ENCODE measurements at regions not wholly inside any gene's neighbourhood (a gene's known extent, or its start where the extent isn't known, plus 50 kb on each side); places are given as distances from the start of the nearest gene placed in this dataset.
A peak's percentile ranks its signal among the peaks of the same experiment; 100 is the strongest.
"Not testable (repeated sequence)": the region's sequence is repeated elsewhere in the genome, so short reads cannot be mapped to it uniquely, and the experiment has no call there.

DNA sequence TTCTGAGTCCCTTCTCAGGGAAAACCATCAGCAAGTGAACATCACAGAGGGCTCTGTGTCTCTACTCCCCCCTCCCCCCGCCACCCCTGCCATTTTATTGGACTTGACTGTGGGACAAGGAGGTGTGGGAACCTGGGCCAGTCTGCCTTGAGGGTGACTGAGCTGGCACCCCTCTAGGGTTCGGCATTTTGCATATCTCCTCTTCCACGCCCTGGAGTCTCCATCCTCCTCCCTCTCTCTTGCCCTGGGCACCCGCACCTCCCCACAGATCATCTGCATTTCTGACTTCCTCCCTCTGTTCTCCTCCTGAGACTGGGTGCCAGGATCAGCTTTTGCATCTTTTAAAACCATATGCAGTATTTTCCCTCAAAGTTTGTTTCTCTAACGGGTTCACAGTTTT is 107.1 kb upstream of the ERRFI1 start:
- H3K4me1 ChIP-seq (ENCODE audit: control insufficient read depth in 2 of 2, insufficient read depth in 2 of 2, low read length in 1 of 2) = peaks cover 0 to 3% of the 10 kb centered on the region in 2 donors
- H3K27me3 ChIP-seq (ENCODE audit: control insufficient read depth in 1 of 2, insufficient read depth in 2 of 2, low read length in 2 of 2) = no peaks in the 10 kb centered on the region
- H3K4me3 ChIP-seq (ENCODE audit: low read depth in 1 of 2, low read length in 2 of 2) = no peak overlapping the region
- WGBS, 2 donors = 31 to 57% methylated on average over 5 of the region's 5 CpGs
- peak overlapping the region; percentile 69 to 79 for H3K27ac ChIP-seq (ENCODE audit: low read depth in 2 of 2, low read length in 1 of 2)
- H3K9me3 ChIP-seq (ENCODE audit: control insufficient read depth in 2 of 2, insufficient read depth in 1 of 2, low read depth in 1 of 2, low read length in 1 of 2) = no peaks in the 10 kb centered on the region
- no peaks in the 10 kb centered on the region for H3K36me3 ChIP-seq (ENCODE audit: control insufficient read depth in 2 of 2, insufficient read depth in 2 of 2, low read length in 1 of 2)

DNA sequence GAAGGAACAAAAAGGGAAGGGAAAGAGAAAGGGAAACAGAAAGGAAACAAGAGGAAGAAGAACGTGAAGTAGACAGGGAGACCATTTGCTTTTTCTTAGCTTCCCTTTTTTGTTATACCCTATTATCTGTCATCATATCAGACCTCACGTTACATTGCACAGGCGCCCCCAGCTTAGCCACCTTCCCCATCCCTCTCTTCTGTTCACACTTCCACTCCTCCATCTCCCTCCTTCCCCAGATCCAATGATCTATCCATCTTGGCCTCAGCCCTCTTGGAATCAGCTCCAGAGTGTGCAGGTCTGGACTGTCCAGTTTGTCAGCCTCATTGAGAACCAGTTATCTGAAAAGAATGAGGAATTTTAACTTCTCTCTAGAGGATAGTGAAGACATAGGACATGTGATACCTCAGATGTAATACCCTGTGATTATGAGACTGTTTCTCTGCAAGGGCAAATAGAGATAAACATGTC is 101.1 kb upstream of the ERRFI1 start:
- H3K4me3 ChIP-seq (ENCODE audit: low read depth in 1 of 2, low read length in 2 of 2) = no peak overlapping the region
- H3K4me1 ChIP-seq (ENCODE audit: control insufficient read depth in 2 of 2, insufficient read depth in 2 of 2, low read length in 1 of 2) = no peaks in the 10 kb centered on the region
- H3K9me3 ChIP-seq (ENCODE audit: control insufficient read depth in 2 of 2, insufficient read depth in 1 of 2, low read depth in 1 of 2, low read length in 1 of 2) = peaks cover 0 to 5% of the 10 kb centered on the region in 2 donors
- H3K27me3 ChIP-seq (ENCODE audit: control insufficient read depth in 1 of 2, insufficient read depth in 2 of 2, low read length in 2 of 2) = no peaks in the 10 kb centered on the region
- 71 to 78% methylated on average over 3 of the region's 3 CpGs for WGBS, 2 donors
- H3K36me3 ChIP-seq (ENCODE audit: control insufficient read depth in 2 of 2, insufficient read depth in 2 of 2, low read length in 1 of 2) = no peaks in the 10 kb centered on the region
- peak overlapping the region in 1 of 2 donors; percentile 6 for H3K27ac ChIP-seq (ENCODE audit: low read depth in 2 of 2, low read length in 1 of 2)

DNA sequence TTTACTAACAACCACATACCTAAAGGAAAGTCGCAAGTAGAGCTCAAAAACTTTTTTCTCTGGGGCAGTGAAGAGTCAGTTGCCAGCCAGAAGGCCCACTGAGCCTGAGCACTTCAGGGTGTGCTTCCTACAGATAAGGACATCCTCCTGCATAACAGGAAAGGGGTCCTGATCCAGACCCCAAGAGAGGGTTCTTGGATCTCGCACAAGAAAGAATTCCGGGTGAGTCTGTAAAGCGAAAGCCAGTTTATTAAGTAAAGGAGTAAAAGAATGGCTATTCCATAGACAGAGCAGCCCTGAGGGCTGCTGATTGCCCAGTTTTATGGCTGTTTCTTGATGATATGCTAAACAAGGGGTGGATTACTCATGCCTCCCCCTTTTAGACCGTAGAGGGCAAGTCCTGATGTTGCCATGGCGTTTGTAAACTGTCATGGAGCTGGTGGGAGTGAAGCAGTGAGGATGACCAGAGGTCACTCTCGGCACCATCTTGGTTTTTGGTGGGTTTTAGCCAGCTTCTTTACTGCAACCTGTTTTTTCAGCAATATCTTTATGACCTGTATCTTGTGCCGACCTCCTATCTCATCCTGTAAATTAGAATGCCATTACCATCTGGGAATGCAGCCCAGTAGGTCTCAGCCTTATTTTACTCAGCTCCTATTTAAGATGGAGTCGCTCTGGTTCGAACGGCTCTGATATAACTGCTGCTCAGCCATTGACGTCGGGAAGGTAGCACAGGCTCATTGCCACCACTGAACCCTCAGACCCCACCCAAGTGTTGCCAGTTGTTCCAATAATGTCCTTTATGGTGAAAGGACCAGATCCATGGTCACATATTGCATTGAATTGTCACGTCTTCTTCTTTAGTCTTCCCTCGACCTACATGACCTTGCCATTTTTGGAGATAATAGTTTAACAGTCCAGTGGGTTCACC is 96.6 kb upstream of the ERRFI1 start:
- Histone ChIP-seq H3K36me3 (ENCODE audit: control insufficient read depth in 2 of 2, insufficient read depth in 2 of 2, low read length in 1 of 2) (no peaks in the 10 kb centered on the region), H3K4me1 (ENCODE audit: control insufficient read depth in 2 of 2, insufficient read depth in 2 of 2, low read length in 1 of 2) (peaks cover 4% of the 10 kb centered on the region in 2 donors), H3K27me3 (ENCODE audit: control insufficient read depth in 1 of 2, insufficient read depth in 2 of 2, low read length in 2 of 2) (no peaks in the 10 kb centered on the region), H3K27ac (ENCODE audit: low read depth in 2 of 2, low read length in 1 of 2) (peak overlapping the region; percentile 73 to 94), H3K4me3 (ENCODE audit: low read depth in 1 of 2, low read length in 2 of 2) (no peak overlapping the region), H3K9me3 (ENCODE audit: control insufficient read depth in 2 of 2, insufficient read depth in 1 of 2, low read depth in 1 of 2, low read length in 1 of 2) (peaks cover 0 to 5% of the 10 kb centered on the region in 2 donors)
- 81 to 86% methylated on average over 15 of the region's 15 CpGs for WGBS, 2 donors

DNA sequence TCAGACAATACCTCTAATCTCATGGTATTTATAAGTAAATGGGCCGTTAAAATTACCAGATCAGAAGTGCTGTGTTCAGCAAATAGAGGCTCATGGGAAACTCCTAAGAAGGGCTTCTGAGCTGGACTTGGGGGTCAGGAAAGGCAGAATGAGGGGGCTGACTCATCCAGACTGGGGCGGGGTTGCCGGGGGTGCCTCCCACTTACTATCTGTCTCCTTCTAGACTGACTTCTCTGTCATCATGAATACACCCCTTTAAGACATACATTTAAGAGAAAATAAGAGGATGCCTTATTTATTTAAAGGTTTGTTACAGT is 96.0 kb upstream of the ERRFI1 start:
- Histone ChIP-seq H3K9me3 (ENCODE audit: control insufficient read depth in 2 of 2, insufficient read depth in 1 of 2, low read depth in 1 of 2, low read length in 1 of 2) (peaks cover 0 to 5% of the 10 kb centered on the region in 2 donors), H3K4me1 (ENCODE audit: control insufficient read depth in 2 of 2, insufficient read depth in 2 of 2, low read length in 1 of 2) (peaks cover 4% of the 10 kb centered on the region in 2 donors), H3K27ac (ENCODE audit: low read depth in 2 of 2, low read length in 1 of 2) (peak overlapping the region; percentile 73 to 94), H3K27me3 (ENCODE audit: control insufficient read depth in 1 of 2, insufficient read depth in 2 of 2, low read length in 2 of 2) (no peaks in the 10 kb centered on the region), H3K4me3 (ENCODE audit: low read depth in 1 of 2, low read length in 2 of 2) (no peak overlapping the region), H3K36me3 (ENCODE audit: control insufficient read depth in 2 of 2, insufficient read depth in 2 of 2, low read length in 1 of 2) (no peaks in the 10 kb centered on the region)
- WGBS, 2 donors = 65 to 83% methylated on average over 3 of the region's 3 CpGs

- H3K27ac ChIP-seq (ENCODE audit: low read depth in 2 of 2, low read length in 1 of 2) = peak overlapping the region; percentile 73 to 94
- 39 to 42% methylated on average over 18 of the region's 18 CpGs for WGBS, 2 donors
- H3K4me3 ChIP-seq (ENCODE audit: low read depth in 1 of 2, low read length in 2 of 2) = peak overlapping the region in 1 of 2 donors; percentile 15
- H3K36me3 ChIP-seq (ENCODE audit: control insufficient read depth in 2 of 2, insufficient read depth in 2 of 2, low read length in 1 of 2) = no peaks in the 10 kb centered on the region
- peaks cover 0 to 5% of the 10 kb centered on the region in 2 donors for H3K9me3 ChIP-seq (ENCODE audit: control insufficient read depth in 2 of 2, insufficient read depth in 1 of 2, low read depth in 1 of 2, low read length in 1 of 2)
- H3K4me1 ChIP-seq (ENCODE audit: control insufficient read depth in 2 of 2, insufficient read depth in 2 of 2, low read length in 1 of 2) = peaks cover 4 to 5% of the 10 kb centered on the region in 2 donors
- no peaks in the 10 kb centered on the region for H3K27me3 ChIP-seq (ENCODE audit: control insufficient read depth in 1 of 2, insufficient read depth in 2 of 2, low read length in 2 of 2)
Observed at GRCh38 chr1:8121261-8122159, 95.4 kb upstream of the ERRFI1 start.

DNA sequence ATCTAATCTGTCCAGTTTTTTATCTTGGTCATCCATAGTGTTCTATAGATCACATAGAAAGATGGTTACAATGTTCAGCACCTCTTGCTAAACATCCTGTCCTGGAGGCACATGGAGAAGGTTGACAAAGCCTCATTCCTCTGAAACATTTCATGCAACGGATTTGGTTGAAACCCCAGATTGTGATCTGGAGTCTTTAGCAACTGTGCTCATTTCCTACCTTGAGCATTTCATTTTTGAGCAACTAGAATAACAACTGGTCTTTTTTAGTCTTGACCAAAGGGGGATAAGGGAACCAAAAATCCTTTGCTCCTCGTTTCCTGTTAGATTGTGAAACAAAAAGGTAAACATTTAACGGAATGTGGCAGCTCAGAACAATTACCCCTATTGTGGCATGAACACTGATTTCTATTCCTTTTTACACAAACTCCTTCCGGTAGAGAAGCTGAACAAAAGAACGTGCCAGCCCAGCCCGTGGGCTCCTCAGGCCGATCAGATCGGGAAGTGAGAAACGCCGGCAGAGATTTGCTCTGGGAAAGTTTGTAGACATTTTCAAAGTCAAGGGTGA is 94.7 kb upstream of the ERRFI1 start:
- peak overlapping the region in 1 of 2 donors; percentile 15 for H3K4me3 ChIP-seq (ENCODE audit: low read depth in 1 of 2, low read length in 2 of 2)
- WGBS, 2 donors = 8 to 11% methylated on average over 10 of the region's 10 CpGs
- H3K27ac ChIP-seq (ENCODE audit: low read depth in 2 of 2, low read length in 1 of 2) = peak overlapping the region; percentile 73 to 94
- no peaks in the 10 kb centered on the region for H3K36me3 ChIP-seq (ENCODE audit: control insufficient read depth in 2 of 2, insufficient read depth in 2 of 2, low read length in 1 of 2)
- H3K27me3 ChIP-seq (ENCODE audit: control insufficient read depth in 1 of 2, insufficient read depth in 2 of 2, low read length in 2 of 2) = no peaks in the 10 kb centered on the region
- peaks cover 0 to 5% of the 10 kb centered on the region in 2 donors for H3K9me3 ChIP-seq (ENCODE audit: control insufficient read depth in 2 of 2, insufficient read depth in 1 of 2, low read depth in 1 of 2, low read length in 1 of 2)
- peaks cover 7 to 8% of the 10 kb centered on the region in 2 donors for H3K4me1 ChIP-seq (ENCODE audit: control insufficient read depth in 2 of 2, insufficient read depth in 2 of 2, low read length in 1 of 2)

- H3K4me1 ChIP-seq (ENCODE audit: control insufficient read depth in 2 of 2, insufficient read depth in 2 of 2, low read length in 1 of 2) = peaks cover 7 to 11% of the 10 kb centered on the region in 2 donors
- H3K27me3 ChIP-seq (ENCODE audit: control insufficient read depth in 1 of 2, insufficient read depth in 2 of 2, low read length in 2 of 2); H3K9me3 ChIP-seq (ENCODE audit: control insufficient read depth in 2 of 2, insufficient read depth in 1 of 2, low read depth in 1 of 2, low read length in 1 of 2); H3K36me3 ChIP-seq (ENCODE audit: control insufficient read depth in 2 of 2, insufficient read depth in 2 of 2, low read length in 1 of 2); H3K4me3 ChIP-seq (ENCODE audit: low read depth in 1 of 2, low read length in 2 of 2): not testable (repeated sequence)
- 74 to 78% methylated on average over 6 of the region's 6 CpGs for WGBS, 2 donors
- peak overlapping the region in 1 of 2 donors; percentile 32 for H3K27ac ChIP-seq (ENCODE audit: low read depth in 2 of 2, low read length in 1 of 2)
Observed at GRCh38 chr1:8118736-8119135, 92.6 kb upstream of the ERRFI1 start.

- 84 to 85% methylated on average over 7 of the region's 7 CpGs for WGBS, 2 donors
- Histone ChIP-seq H3K27me3 (ENCODE audit: control insufficient read depth in 1 of 2, insufficient read depth in 2 of 2, low read length in 2 of 2) (no peaks in the 10 kb centered on the region), H3K9me3 (ENCODE audit: control insufficient read depth in 2 of 2, insufficient read depth in 1 of 2, low read depth in 1 of 2, low read length in 1 of 2) (no peaks in the 10 kb centered on the region), H3K4me1 (ENCODE audit: control insufficient read depth in 2 of 2, insufficient read depth in 2 of 2, low read length in 1 of 2) (peaks cover 7 to 11% of the 10 kb centered on the region in 2 donors), H3K36me3 (ENCODE audit: control insufficient read depth in 2 of 2, insufficient read depth in 2 of 2, low read length in 1 of 2) (no peaks in the 10 kb centered on the region), H3K4me3 (ENCODE audit: low read depth in 1 of 2, low read length in 2 of 2) (no peak overlapping the region), H3K27ac (ENCODE audit: low read depth in 2 of 2, low read length in 1 of 2) (peak overlapping the region; percentile 32 to 69)
Observed at GRCh38 chr1:8118031-8118451, 91.9 kb upstream of the ERRFI1 start.

GRCh38 chr1:8116894-8117264 is 90.8 kb upstream of the ERRFI1 start:
- Histone ChIP-seq H3K4me1 (ENCODE audit: control insufficient read depth in 2 of 2, insufficient read depth in 2 of 2, low read length in 1 of 2) (peaks cover 7 to 11% of the 10 kb centered on the region in 2 donors), H3K27ac (ENCODE audit: low read depth in 2 of 2, low read length in 1 of 2) (peak overlapping the region; percentile 44 to 81), H3K4me3 (ENCODE audit: low read depth in 1 of 2, low read length in 2 of 2) (no peak overlapping the region), H3K9me3 (ENCODE audit: control insufficient read depth in 2 of 2, insufficient read depth in 1 of 2, low read depth in 1 of 2, low read length in 1 of 2) (no peaks in the 10 kb centered on the region), H3K27me3 (ENCODE audit: control insufficient read depth in 1 of 2, insufficient read depth in 2 of 2, low read length in 2 of 2) (no peaks in the 10 kb centered on the region), H3K36me3 (ENCODE audit: control insufficient read depth in 2 of 2, insufficient read depth in 2 of 2, low read length in 1 of 2) (no peaks in the 10 kb centered on the region)
- WGBS, 2 donors = 59 to 62% methylated on average over 6 of the region's 6 CpGs
